ENCODE measurements at regions not wholly inside any gene's neighbourhood (a gene's known extent, or its start where the extent isn't known, plus 50 kb on each side); places are given as distances from the start of the nearest gene placed in this dataset.

DNA sequence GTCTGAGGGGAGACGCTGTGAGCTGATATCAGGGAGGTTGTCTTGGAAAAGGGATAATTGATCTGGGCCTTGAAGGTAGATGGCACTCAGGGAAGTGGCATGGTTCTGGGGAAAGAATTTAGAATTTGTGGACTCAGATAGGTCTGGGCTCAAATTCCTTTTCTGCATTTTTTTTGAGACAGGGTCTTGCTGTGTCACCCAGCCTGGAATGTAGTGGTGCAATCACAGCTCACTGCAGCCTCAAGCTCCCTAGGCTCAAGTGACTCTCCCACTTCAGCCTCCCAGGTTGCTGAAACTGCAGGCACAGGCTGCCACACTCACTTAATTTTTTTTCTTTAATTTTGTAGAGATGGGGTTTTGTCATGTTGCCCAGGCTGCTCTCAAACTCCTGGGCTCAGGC is 98.1 kb upstream of the NCOR2 start (continued):
- TF ChIP-seq NFYB (IDR thresholded peaks at IDR 0.05; ENCODE audit: insufficient read depth, low read depth, low read length) (no peak), CREM (IDR thresholded peaks at IDR 0.05; ENCODE audit: low read depth) (no peak), ZZZ3 (IDR thresholded peaks at IDR 0.05; ENCODE audit: control insufficient read depth, insufficient read length, low read depth) (no peak), NR2F1 (conservative IDR thresholded peaks at IDR 0.05) (no peak)
- TF ChIP-seq, protein P1, sequence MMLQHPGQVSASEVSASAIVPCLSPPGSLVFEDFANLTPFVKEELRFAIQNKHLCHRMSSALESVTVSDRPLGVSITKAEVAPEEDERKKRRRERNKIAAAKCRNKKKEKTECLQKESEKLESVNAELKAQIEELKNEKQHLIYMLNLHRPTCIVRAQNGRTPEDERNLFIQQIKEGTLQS (IDR thresholded peaks at IDR 0.05; ENCODE audit: borderline replicate concordance, extremely low read depth, low read depth, low read length) = no peak
- TF ChIP-seq, protein P2, sequence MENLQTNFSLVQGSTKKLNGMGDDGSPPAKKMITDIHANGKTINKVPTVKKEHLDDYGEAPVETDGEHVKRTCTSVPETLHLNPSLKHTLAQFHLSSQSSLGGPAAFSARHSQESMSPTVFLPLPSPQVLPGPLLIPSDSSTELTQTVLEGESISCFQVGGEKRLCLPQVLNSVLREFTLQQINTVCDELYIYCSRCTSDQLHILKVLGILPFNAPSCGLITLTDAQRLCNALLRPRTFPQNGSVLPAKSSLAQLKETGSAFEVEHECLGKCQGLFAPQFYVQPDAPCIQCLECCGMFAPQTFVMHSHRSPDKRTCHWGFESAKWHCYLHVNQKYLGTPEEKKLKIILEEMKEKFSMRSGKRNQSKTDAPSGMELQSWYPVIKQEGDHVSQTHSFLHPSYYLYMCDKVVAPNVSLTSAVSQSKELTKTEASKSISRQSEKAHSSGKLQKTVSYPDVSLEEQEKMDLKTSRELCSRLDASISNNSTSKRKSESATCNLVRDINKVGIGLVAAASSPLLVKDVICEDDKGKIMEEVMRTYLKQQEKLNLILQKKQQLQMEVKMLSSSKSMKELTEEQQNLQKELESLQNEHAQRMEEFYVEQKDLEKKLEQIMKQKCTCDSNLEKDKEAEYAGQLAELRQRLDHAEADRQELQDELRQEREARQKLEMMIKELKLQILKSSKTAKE (IDR thresholded peaks at IDR 0.05; ENCODE audit: low read depth, poor library complexity, severe bottlenecking) = no peak
- TF ChIP-seq, protein P3, sequence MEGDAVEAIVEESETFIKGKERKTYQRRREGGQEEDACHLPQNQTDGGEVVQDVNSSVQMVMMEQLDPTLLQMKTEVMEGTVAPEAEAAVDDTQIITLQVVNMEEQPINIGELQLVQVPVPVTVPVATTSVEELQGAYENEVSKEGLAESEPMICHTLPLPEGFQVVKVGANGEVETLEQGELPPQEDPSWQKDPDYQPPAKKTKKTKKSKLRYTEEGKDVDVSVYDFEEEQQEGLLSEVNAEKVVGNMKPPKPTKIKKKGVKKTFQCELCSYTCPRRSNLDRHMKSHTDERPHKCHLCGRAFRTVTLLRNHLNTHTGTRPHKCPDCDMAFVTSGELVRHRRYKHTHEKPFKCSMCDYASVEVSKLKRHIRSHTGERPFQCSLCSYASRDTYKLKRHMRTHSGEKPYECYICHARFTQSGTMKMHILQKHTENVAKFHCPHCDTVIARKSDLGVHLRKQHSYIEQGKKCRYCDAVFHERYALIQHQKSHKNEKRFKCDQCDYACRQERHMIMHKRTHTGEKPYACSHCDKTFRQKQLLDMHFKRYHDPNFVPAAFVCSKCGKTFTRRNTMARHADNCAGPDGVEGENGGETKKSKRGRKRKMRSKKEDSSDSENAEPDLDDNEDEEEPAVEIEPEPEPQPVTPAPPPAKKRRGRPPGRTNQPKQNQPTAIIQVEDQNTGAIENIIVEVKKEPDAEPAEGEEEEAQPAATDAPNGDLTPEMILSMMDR (IDR thresholded peaks at IDR 0.05 in 2 of 3, conservative IDR thresholded peaks at IDR 0.05 in 1 of 3; ENCODE audit: control insufficient read depth in 2 of 3, extremely low read depth in 1 of 3, insufficient read depth in 1 of 3, low read depth in 3 of 3, low read length in 3 of 3) = no peak
- TF ChIP-seq, protein P4, sequence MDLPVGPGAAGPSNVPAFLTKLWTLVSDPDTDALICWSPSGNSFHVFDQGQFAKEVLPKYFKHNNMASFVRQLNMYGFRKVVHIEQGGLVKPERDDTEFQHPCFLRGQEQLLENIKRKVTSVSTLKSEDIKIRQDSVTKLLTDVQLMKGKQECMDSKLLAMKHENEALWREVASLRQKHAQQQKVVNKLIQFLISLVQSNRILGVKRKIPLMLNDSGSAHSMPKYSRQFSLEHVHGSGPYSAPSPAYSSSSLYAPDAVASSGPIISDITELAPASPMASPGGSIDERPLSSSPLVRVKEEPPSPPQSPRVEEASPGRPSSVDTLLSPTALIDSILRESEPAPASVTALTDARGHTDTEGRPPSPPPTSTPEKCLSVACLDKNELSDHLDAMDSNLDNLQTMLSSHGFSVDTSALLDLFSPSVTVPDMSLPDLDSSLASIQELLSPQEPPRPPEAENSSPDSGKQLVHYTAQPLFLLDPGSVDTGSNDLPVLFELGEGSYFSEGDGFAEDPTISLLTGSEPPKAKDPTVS (IDR thresholded peaks at IDR 0.05; ENCODE audit: low read depth, low read length) = no peak
- TF ChIP-seq, protein P5, sequence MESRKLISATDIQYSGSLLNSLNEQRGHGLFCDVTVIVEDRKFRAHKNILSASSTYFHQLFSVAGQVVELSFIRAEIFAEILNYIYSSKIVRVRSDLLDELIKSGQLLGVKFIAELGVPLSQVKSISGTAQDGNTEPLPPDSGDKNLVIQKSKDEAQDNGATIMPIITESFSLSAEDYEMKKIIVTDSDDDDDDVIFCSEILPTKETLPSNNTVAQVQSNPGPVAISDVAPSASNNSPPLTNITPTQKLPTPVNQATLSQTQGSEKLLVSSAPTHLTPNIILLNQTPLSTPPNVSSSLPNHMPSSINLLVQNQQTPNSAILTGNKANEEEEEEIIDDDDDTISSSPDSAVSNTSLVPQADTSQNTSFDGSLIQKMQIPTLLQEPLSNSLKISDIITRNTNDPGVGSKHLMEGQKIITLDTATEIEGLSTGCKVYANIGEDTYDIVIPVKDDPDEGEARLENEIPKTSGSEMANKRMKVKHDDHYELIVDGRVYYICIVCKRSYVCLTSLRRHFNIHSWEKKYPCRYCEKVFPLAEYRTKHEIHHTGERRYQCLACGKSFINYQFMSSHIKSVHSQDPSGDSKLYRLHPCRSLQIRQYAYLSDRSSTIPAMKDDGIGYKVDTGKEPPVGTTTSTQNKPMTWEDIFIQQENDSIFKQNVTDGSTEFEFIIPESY (IDR thresholded peaks at IDR 0.05) = no peak
